OCI-LY3 (cell line): ENCODE measurements at regions not wholly inside any gene's neighbourhood (a gene's known extent, or its start where the extent isn't known, plus 50 kb on each side); places are given as distances from the start of the nearest gene placed in this dataset.

Experiments
- H2AFZ ChIP-seq: fragments of 200-600, 300-600 bp; shearing (Covaris generic); 2 replicates; pipeline ENCODE4 v1.6.0; 2014; ENCODE audit warnings: antibody characterized with exemption, low read depth, low read length
- H3K27ac ChIP-seq: fragments of 200-600, 300-600 bp; sonication (generic); 2 replicates; pipeline ENCODE4 v1.5.1; 2014; ENCODE audit warnings: mild to moderate bottlenecking, low read length, moderate library complexity, mixed read lengths
- H3K27me3 ChIP-seq: fragments of 200-600, 300-600 bp; sonication (generic); 2 replicates; pipeline ENCODE4 v1.6.1; 2014; ENCODE audit warnings: low read depth, low read length, mixed read lengths
- H3K36me3 ChIP-seq: fragments of 200-600, 300-600 bp; sonication (generic); replicated peaks from 2 replicates; pipeline ENCODE3; 2014; ENCODE audit warnings: low read depth, low read length, mixed read lengths
- H3K4me1 ChIP-seq: fragments of 300-600, 200-600 bp; sonication (generic); 2 replicates; pipeline ENCODE4 v1.6.1; 2014; ENCODE audit warnings: low read length, mixed read lengths
- H3K4me2 ChIP-seq: fragments of 200-600, 300-600 bp; sonication (generic); 2 replicates; pipeline ENCODE4 v1.6.1; 2014; ENCODE audit warnings: low read length, mixed read lengths
- H3K4me3 ChIP-seq: fragments of 300-600, 200-600 bp; sonication (generic); 2 replicates; pipeline ENCODE4 v1.5.1; 2014; ENCODE audit warnings: antibody characterized with exemption, mild to moderate bottlenecking, low read length, moderate library complexity
- H3K79me2 ChIP-seq: fragments of 300-600, 200-600 bp; shearing (Covaris generic); 2 replicates; pipeline ENCODE4 v1.6.1; 2014; ENCODE audit warnings: mild to moderate bottlenecking, low read length, mixed read lengths
- H3K9ac ChIP-seq: fragments of 300-600, 200-600 bp; shearing (Covaris generic); 2 replicates; pipeline ENCODE4 v1.6.0; 2014; ENCODE audit warnings: mild to moderate bottlenecking, low read length, moderate library complexity
- H3K9me3 ChIP-seq: fragments of 200-600, 300-600 bp; shearing (Covaris generic); 2 replicates; pipeline ENCODE4 v1.6.1; 2014; ENCODE audit warnings: low read length, mixed read lengths; ENCODE audit not compliant: insufficient read depth
- H4K20me1 ChIP-seq: fragments of 200-600, 300-600 bp; sonication (generic); 2 replicates; pipeline ENCODE4 v1.6.1; 2016; ENCODE audit warnings: low read length, mixed read lengths; ENCODE audit not compliant: insufficient read depth
- CTCF ChIP-seq: fragments of 200-600, 300-600 bp; sonication (generic); IDR thresholded peaks from 2 replicates; pipeline ENCODE4 v1.5.1; 2014; ENCODE audit warnings: antibody characterized with exemption, low read length, low read depth
- EZH2phosphoT487 ChIP-seq: fragments of 200-600 bp; shearing (Covaris generic); IDR thresholded peaks from 2 replicates; pipeline ENCODE4 v1.6.1; 2018; ENCODE audit warnings: antibody characterized with exemption, mixed run types, low read depth

DNA sequence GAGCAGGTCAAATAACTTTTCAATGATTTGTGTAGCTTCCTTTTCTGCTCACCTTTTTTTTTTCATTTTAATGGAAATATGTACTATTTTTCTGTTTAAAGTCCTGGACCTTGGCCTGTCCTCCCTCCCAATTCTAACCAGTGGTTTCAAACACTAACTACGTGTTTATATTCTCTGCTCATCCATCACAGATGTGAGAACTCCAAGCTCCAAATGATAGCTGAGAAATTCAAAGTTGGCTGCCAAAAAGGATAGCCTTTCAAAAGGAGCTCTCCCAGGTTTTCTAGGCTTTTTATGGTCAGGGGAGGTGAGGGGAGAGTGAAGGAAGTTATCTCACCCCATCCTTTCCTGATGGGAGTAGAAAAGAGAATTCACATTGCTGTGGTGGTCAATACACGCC, 486.0 kb upstream of the TBX3 start:
- Histone ChIP-seq H3K36me3 (no peaks in the 10 kb centered on the region), H3K9ac (no peak overlapping the region), H3K4me3 (no peak overlapping the region), H3K9me3 (no peaks in the 10 kb centered on the region), H3K4me1 (no peaks in the 10 kb centered on the region), H3K79me2 (no peaks in the 10 kb centered on the region), H3K27me3 (peaks cover 4% of the 10 kb centered on the region; the same call in 1 of the 2 replicates), H2AFZ (no peak overlapping the region), H3K27ac (no peak overlapping the region), H4K20me1 (no peaks in the 10 kb centered on the region), H3K4me2 (no peak overlapping the region)
- no peak for TF ChIP-seq CTCF
- TF ChIP-seq EZH2phosphoT487 = no peak

GRCh38 chr12:115166698-115167315, 482.8 kb upstream of the TBX3 start:
- Histone ChIP-seq H3K4me3 (no peak overlapping the region), H3K4me2 (no peak overlapping the region), H3K4me1 (no peaks in the 10 kb centered on the region), H3K36me3 (no peaks in the 10 kb centered on the region), H4K20me1 (no peaks in the 10 kb centered on the region), H3K27ac (no peak overlapping the region), H3K27me3 (peaks cover 11% of the 10 kb centered on the region; the same call in 1 of the 2 replicates), H2AFZ (no peak overlapping the region), H3K9ac (no peak overlapping the region), H3K79me2 (no peaks in the 10 kb centered on the region), H3K9me3 (no peaks in the 10 kb centered on the region)
- no peak for TF ChIP-seq CTCF
- no peak for TF ChIP-seq EZH2phosphoT487

- Histone ChIP-seq H3K27ac (no peak overlapping the region), H3K9ac (no peak overlapping the region), H3K36me3 (no peaks in the 10 kb centered on the region), H2AFZ (no peak overlapping the region), H3K4me2 (no peak overlapping the region), H3K79me2 (no peaks in the 10 kb centered on the region), H4K20me1 (no peaks in the 10 kb centered on the region), H3K4me1 (no peaks in the 10 kb centered on the region), H3K4me3 (no peak overlapping the region), H3K27me3 (peaks cover 13% of the 10 kb centered on the region; the same call in 1 of the 2 replicates), H3K9me3 (no peaks in the 10 kb centered on the region)
- TF ChIP-seq EZH2phosphoT487 (no peak), CTCF (no peak)
Observed at GRCh38 chr12:115163710-115164109, 479.7 kb upstream of the TBX3 start.

DNA sequence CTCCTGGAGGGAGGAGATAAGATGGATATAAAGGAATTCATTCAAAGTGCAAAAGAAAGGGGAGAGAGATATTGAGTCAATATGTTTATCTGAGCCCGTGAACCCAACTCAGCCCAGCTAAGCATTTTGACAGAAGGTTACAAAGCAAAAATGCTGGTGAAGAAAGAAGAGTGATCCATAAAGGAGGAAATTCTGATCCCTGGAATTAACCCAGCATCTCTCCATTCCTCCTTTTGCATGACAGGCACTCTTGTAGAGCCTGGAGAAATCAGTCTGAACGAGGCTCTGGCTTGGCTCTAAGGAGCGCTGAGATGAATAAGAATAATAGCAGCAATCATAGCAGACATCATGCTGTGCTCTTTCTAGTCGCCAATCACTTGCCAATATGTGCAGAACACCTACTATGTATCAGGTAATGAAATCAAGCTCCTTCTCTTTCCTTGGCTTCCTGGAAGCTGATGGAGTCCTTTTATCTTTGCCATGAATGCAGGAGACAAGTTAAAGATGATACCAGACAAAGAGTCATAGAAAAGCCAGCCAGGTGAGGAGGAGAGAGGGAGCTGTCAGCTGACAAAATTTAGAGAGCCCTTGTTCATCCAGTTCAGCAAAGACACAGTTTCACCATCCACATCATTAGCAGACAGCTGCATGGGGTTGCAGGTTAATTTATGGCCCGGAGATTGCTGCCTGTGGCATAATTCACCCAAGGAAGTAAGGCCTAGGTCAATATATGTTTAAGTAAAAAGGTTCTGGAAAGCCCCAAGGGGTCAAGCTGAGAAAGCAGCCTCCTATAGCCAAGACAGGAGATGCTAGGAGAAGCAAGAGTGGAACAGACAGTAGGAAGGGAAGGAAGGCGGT, 476.5 kb upstream of the TBX3 start:
- H4K20me1 ChIP-seq = no peaks in the 10 kb centered on the region
- no peak overlapping the region for H3K4me2 ChIP-seq
- no peak overlapping the region for H3K4me3 ChIP-seq
- no peak overlapping the region for H3K9ac ChIP-seq
- H3K36me3 ChIP-seq = no peaks in the 10 kb centered on the region
- no peaks in the 10 kb centered on the region for H3K9me3 ChIP-seq
- peaks cover 10% of the 10 kb centered on the region; the same call in 1 of the 2 replicates for H3K27me3 ChIP-seq
- no peaks in the 10 kb centered on the region for H3K79me2 ChIP-seq
- no peak overlapping the region for H3K27ac ChIP-seq
- no peaks in the 10 kb centered on the region for H3K4me1 ChIP-seq
- H2AFZ ChIP-seq = no peak overlapping the region
- TF ChIP-seq CTCF = no peak
- TF ChIP-seq EZH2phosphoT487 = no peak
